ENCODE measurements at regions not wholly inside any gene's neighbourhood (a gene's known extent, or its start where the extent isn't known, plus 50 kb on each side); places are given as distances from the start of the nearest gene placed in this dataset.
A peak's percentile ranks its signal among the peaks of the same experiment; 100 is the strongest.

- H3K4me3 ChIP-seq (ENCODE audit: low read depth, low read length), result no peak overlapping the region
- TF ChIP-seq POLR2A (IDR thresholded peaks at IDR 0.05; ENCODE audit: extremely low read depth, insufficient read length) (no peak), MAX (IDR thresholded peaks at IDR 0.05; ENCODE audit: low read depth, low read length) (no peak), MYC (IDR thresholded peaks at IDR 0.05; ENCODE audit: low read depth, low read length) (no peak)
- TF ChIP-seq, protein P1, sequence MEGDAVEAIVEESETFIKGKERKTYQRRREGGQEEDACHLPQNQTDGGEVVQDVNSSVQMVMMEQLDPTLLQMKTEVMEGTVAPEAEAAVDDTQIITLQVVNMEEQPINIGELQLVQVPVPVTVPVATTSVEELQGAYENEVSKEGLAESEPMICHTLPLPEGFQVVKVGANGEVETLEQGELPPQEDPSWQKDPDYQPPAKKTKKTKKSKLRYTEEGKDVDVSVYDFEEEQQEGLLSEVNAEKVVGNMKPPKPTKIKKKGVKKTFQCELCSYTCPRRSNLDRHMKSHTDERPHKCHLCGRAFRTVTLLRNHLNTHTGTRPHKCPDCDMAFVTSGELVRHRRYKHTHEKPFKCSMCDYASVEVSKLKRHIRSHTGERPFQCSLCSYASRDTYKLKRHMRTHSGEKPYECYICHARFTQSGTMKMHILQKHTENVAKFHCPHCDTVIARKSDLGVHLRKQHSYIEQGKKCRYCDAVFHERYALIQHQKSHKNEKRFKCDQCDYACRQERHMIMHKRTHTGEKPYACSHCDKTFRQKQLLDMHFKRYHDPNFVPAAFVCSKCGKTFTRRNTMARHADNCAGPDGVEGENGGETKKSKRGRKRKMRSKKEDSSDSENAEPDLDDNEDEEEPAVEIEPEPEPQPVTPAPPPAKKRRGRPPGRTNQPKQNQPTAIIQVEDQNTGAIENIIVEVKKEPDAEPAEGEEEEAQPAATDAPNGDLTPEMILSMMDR (IDR thresholded peaks at IDR 0.05; ENCODE audit: low read depth, low read length), result no peak
- no peak for DNase-seq (ENCODE audit: low read depth)
Measured at GRCh38 chr13:67506407-67506806, 276.3 kb upstream of the PCDH9 start.

DNA sequence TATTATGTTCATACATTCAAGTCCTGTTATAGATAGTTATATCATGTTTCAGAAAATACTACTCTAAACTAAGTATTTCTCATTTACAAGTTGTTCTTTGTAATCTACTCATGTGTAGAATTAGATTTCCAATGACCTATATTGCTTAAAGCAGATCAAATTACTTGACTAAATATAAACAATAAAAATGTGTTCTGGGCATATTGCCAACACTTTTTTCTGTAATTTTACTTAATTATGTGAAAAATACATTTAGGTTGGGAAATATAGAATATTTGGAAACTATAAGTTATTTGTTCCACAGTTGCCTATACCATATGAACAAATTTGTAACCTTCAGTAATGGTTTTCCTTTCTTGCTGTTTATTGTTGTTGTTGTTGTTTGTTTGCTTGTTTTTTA is 275.2 kb upstream of the PCDH9 start:
- H3K4me3 ChIP-seq (ENCODE audit: low read depth, low read length), result no peak overlapping the region
- DNase-seq (ENCODE audit: low read depth), result no peak
- TF ChIP-seq, protein P1 (IDR thresholded peaks at IDR 0.05; ENCODE audit: low read depth, low read length), result no peak
- TF ChIP-seq MYC (IDR thresholded peaks at IDR 0.05; ENCODE audit: low read depth, low read length) (no peak), MAX (IDR thresholded peaks at IDR 0.05; ENCODE audit: low read depth, low read length) (no peak), POLR2A (IDR thresholded peaks at IDR 0.05; ENCODE audit: extremely low read depth, insufficient read length) (no peak)

- TF ChIP-seq MYC (IDR thresholded peaks at IDR 0.05; ENCODE audit: low read depth, low read length) (no peak), POLR2A (IDR thresholded peaks at IDR 0.05; ENCODE audit: extremely low read depth, insufficient read length) (no peak), MAX (IDR thresholded peaks at IDR 0.05; ENCODE audit: low read depth, low read length) (no peak)
- H3K4me3 ChIP-seq (ENCODE audit: low read depth, low read length), result no peak overlapping the region
- no peak for DNase-seq (ENCODE audit: low read depth)
Measured at GRCh38 chr13:67498948-67499347, 268.8 kb upstream of the PCDH9 start.

DNA sequence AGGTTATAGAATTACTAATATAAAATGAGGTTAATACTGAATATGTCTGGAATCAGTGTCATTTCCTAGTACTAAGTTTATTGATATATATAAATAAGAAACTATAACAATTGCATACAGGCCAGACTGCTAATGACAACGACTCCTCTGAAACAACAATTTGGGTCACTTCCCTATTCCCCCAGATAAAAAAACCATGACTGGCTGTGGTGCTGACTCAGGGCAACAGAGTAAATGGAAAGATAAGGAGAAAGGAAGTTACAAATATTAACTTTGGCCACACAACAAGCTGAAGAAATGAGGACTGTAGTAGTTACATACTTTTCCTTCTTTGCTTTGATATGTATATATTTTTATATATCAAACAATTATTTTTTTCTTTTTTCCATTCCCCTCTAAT is 263.7 kb upstream of the PCDH9 start:
- peak; percentile 36 for DNase-seq (ENCODE audit: low read depth)
- H3K4me3 ChIP-seq (ENCODE audit: low read depth, low read length), result no peak overlapping the region
- TF ChIP-seq MYC (IDR thresholded peaks at IDR 0.05; ENCODE audit: low read depth, low read length) (no peak), POLR2A (IDR thresholded peaks at IDR 0.05; ENCODE audit: extremely low read depth, insufficient read length) (no peak), MAX (IDR thresholded peaks at IDR 0.05; ENCODE audit: low read depth, low read length) (no peak)
- TF ChIP-seq, protein P1 (IDR thresholded peaks at IDR 0.05; ENCODE audit: low read depth, low read length), result no peak

DNA sequence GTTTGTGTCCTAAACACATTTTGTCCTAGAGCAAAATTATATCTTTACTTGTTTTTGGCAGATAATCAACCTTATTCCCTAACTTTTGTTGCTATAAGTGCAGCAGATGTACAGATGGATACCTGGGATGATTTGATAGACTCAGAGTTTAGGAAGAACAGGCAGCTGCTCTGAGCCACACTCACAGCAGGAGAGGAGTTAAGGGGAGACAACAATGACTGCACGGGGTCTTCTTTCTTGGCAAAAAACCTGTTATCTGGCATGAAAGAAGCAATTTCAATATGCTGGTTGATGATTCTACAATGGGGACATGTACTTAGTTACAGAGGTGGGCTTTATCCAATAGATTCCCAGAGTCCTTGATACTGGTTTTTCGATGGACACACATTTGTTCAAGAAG is 258.9 kb upstream of the PCDH9 start:
- H3K4me3 ChIP-seq (ENCODE audit: low read depth, low read length), result no peak overlapping the region
- TF ChIP-seq MYC (IDR thresholded peaks at IDR 0.05; ENCODE audit: low read depth, low read length) (no peak), POLR2A (IDR thresholded peaks at IDR 0.05; ENCODE audit: extremely low read depth, insufficient read length) (no peak), MAX (IDR thresholded peaks at IDR 0.05; ENCODE audit: low read depth, low read length) (no peak)
- TF ChIP-seq, protein P1 (IDR thresholded peaks at IDR 0.05; ENCODE audit: low read depth, low read length), result no peak
- DNase-seq (ENCODE audit: low read depth), result no peak

DNA sequence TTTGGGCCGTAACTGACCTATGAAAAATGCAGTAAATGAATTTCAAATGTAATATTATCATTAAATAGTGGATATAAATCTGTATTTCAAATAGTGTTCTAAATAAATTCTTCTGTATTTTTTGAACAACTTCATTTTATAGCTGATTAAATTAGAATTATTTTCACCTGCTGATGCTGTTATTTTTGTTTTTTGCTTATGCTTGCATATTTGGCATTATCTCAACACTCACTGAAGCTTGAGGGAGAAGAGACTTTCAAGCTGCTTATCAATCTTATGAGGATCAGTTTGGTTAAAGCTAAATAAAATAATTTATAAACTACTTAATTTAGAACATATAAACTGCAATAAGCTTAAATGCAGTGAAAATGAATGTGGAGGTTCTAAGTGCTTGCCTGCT is 251.3 kb upstream of the PCDH9 start:
- no peak for DNase-seq (ENCODE audit: low read depth)
- no peak overlapping the region for H3K4me3 ChIP-seq (ENCODE audit: low read depth, low read length)
- TF ChIP-seq MAX (IDR thresholded peaks at IDR 0.05; ENCODE audit: low read depth, low read length) (no peak), MYC (IDR thresholded peaks at IDR 0.05; ENCODE audit: low read depth, low read length) (no peak), POLR2A (IDR thresholded peaks at IDR 0.05; ENCODE audit: extremely low read depth, insufficient read length) (no peak)
- TF ChIP-seq, protein P1 (IDR thresholded peaks at IDR 0.05; ENCODE audit: low read depth, low read length), result no peak
